ENCODE measurements at regions not wholly inside any gene's neighbourhood (a gene's known extent, or its start where the extent isn't known, plus 50 kb on each side); places are given as distances from the start of the nearest gene placed in this dataset.

GRCh38 chr5:84685121-84685894 lies 300.6 kb upstream of the EDIL3 start:
- DNase-seq, result no peak

DNA sequence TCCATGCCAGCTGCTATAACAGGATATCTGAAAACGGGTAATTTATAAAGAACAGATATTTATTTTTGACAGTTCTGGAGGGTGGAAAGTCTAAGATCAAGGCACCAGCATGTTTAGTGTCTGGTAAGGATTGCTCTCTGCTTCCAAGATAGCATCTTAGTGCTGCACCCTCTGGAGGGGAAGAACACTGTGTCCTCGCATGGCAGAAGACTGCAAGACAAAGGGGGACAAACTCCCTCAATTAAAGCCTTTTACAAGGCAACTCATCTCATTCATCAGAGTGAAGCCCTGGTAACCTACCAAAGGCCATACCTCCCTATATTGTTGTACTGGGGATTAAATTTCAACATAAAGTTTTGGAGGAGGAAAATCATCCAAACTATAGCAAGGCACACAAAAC lies 298.9 kb upstream of the EDIL3 start:
- DNase-seq, result no peak

GRCh38 chr5:84682531-84682930 lies 297.9 kb upstream of the EDIL3 start:
- no peak for DNase-seq

GRCh38 chr5:84680908-84681307 lies 296.2 kb upstream of the EDIL3 start:
- DNase-seq, result no peak

- DNase-seq, result no peak
Measured at GRCh38 chr5:84673785-84674184, 289.1 kb upstream of the EDIL3 start.

GRCh38 chr5:84667576-84667975 lies 282.9 kb upstream of the EDIL3 start:
- no peak for DNase-seq

DNA sequence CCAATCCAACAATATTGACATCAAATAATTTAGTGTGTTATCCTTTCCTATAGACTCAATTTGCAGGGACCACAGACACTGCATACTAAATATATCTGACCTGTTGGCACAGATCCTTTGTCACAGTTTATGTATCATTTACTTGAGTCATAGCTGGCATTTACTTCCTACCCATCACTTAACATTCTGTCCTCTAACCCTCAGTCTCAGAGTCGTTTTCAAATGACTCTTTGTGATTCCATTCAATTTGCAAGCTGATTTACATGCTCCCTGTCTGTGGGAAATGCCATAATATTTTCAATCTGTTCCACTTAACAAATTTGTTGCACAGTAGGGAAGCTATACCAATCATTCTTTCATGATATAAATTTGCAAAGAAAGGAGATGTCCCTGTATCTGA lies 265.7 kb upstream of the EDIL3 start:
- no peak for DNase-seq

- no peak for DNase-seq
Measured at GRCh38 chr5:84647581-84647980, 262.9 kb upstream of the EDIL3 start.

GRCh38 chr5:84642795-84643194 lies 258.1 kb upstream of the EDIL3 start:
- no peak for DNase-seq

- DNase-seq, result no peak
Measured at GRCh38 chr5:84642324-84642723, 257.6 kb upstream of the EDIL3 start.

- no peak for DNase-seq
Measured at GRCh38 chr5:84637662-84638375, 253.1 kb upstream of the EDIL3 start.

DNA sequence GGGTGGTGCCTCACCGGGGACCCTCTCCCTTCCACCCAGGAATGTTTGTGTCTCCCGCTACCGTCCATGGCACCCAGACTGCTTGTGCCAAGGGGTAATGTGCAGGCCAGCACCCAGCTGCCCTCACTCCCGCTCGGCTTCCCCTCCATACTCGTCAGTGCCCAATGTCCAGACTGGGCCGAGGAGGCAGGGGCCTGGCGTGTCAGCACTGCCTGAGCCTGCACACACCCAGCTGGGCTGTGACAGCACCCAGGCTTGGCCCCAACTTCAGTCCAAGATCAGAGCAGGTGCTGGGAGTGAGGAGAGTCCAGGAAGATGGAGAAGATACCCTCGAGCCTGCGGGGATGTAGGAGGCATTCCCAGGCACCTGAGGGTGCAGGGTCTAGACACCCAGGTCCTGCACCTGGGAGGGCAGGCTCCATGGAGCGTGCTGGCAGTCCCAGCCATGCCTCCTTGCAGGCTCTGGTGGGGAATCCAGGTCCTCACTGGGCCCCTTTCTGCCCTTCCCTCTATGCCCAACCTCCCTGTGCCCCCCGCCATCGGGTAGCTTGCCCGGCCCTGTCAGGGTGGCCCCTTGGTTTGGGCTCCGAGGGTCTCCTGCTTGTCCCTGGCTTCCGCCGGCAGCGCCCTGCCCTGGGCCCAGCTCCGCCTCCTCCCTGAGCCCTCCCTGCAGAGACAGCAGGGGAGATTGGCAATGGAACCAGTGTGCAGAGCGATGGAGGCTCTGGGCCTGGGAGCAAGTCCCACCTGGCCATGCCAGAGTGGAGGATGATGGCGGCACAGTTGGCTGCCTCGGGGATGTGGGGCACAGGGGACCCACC lies 250.8 kb upstream of the EDIL3 start:
- no peak for DNase-seq

DNA sequence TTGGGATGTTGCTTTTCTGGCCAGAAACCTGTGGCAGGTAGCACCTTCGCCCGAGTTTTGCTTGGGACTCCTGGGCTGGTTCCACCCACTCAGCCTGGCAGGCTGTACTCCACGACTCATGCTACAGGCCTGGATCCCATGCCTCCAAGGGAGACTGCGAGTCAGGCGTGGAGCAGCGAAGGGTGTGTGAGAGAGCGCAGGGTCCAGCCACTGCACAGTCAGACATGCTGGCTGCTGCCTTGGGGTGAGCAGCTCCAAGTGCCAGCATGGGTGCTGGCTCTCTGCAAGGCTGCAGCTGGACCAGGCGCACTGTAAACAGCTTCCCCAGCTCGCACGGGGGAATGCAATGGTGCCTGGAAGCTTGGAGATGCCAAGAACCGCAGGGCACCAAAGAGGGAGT lies 249.6 kb upstream of the EDIL3 start:
- no peak for DNase-seq

DNA sequence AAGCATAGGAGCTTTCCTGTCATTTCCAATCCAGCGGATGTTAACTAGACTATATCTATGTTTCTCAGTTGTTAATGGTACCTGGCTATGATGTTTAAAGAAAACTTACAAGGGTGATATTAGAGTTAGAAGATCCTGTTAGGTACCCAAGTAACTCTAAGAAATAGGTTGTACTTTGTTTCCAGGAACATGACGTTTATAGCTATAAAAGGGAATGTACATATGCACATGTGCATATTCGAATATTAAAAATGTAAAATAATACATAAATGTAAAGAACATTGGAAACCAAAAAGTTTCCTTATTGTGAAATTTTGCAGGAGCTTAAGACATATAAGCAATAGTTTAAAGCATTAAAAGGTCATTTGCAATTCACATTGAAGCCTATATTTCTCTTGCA lies 247.7 kb upstream of the EDIL3 start:
- no peak for DNase-seq

DNA sequence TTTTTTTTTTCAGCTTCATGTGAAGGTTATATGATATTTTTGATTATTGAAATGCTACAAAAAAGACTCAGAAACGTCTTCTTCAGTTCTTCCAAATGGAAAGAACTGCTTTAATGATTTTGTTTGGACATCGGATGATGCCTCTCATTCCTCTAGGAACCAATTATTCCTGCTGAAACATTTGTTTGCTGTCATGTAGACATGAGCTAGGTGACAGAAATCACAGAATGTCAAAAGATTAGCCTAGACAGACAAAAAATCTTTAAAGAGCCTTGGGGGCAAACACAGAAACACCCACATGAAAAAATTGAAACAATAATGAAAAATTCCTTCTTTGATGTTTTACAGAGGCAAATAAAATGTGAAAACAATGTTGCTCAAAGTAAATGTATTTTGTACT lies 244.2 kb upstream of the EDIL3 start:
- DNase-seq, result no peak

GRCh38 chr5:84623019-84623418 lies 238.3 kb upstream of the EDIL3 start:
- DNase-seq, result no peak

GRCh38 chr5:84622461-84622860 lies 237.8 kb upstream of the EDIL3 start:
- DNase-seq, result no peak

GRCh38 chr5:84618262-84618661 lies 233.6 kb upstream of the EDIL3 start:
- DNase-seq, result no peak

GRCh38 chr5:84614906-84615305 lies 230.2 kb upstream of the EDIL3 start:
- no peak for DNase-seq

DNA sequence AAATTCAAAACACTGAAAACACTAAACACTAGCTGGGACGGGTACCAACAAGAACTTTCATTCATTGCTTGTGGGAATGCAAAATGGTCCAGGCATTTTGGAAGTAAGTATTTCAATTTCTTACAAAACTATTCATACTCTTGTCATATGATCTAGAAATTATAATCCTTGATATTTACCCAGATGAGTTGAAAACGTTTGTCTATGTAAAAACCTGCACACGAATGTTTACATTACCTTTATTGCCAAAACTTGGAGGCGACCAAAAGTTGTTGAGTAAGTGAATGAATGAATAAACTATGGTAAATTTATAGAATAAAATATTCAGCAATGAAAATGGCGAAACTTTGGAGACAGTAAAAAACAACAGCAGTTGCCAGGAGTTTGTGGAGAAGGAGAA lies 222.1 kb upstream of the EDIL3 start:
- DNase-seq, result no peak

- no peak for DNase-seq
Measured at GRCh38 chr5:84605241-84605640, 220.6 kb upstream of the EDIL3 start.

- no peak for DNase-seq
Measured at GRCh38 chr5:84603568-84604185, 219.0 kb upstream of the EDIL3 start.

DNA sequence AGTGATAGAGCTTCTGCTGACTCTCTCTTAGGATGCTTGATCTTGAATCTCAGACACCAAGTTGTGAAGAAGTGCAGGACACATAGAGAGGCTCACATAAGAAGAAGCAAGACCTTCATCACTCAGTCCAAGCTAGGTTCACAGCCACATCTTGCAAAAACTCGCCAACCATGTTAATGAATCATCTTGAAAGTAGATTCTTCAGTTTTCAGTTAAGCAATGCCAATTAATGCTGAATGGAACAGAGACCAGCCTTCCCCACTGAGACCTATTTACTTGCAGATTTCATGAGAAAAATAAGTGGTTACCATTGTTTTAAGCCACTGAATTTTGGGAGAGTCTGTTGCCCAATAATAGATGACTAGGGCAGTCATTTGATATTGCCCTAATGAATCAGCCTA lies 217.7 kb upstream of the EDIL3 start:
- DNase-seq, result no peak

Measured in COR-L47 (cell line).